NCI-H187 (cell line): ENCODE measurements at regions not wholly inside any gene's neighbourhood (a gene's known extent, or its start where the extent isn't known, plus 50 kb on each side); places are given as distances from the start of the nearest gene placed in this dataset.
"Not testable (repeated sequence)": the region's sequence is repeated elsewhere in the genome, so short reads cannot be mapped to it uniquely, and the experiment has no call there.

Source experiments
- DNase-seq, 2 experiments: peaks; one replicate each; lab custom pipeline; 2025; lab: John Stamatoyannopoulos, UW

DNA sequence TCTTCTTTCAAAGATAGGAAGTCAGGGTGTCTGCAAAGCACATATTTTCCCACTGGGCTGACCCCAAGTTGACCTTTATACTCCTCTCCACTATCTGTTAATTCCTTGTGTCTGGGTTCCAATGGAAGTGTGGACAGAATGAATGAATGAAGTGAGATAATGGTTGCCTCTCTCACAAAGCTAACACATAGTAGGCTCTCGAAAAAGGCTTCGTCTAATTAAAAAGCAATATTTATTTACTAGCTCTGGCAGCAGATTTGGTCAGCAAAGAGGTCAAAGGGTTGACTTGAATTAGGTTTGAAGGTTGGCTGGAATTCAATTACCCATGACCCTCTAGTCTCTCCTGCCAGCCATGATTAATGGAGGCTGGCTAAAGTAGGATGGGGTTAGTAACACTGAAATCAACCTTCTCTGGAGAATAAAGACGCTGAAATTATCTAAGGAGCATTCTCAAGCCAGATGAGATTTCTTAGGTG, 280.3 kb upstream of the KLF3 start:
- no peak for DNase-seq

GRCh38 chr4:38385093-38386004, 278.6 kb upstream of the KLF3 start:
- DNase-seq: no peak

GRCh38 chr4:38386005-38386551, 277.9 kb upstream of the KLF3 start:
- DNase-seq: no peak

DNA sequence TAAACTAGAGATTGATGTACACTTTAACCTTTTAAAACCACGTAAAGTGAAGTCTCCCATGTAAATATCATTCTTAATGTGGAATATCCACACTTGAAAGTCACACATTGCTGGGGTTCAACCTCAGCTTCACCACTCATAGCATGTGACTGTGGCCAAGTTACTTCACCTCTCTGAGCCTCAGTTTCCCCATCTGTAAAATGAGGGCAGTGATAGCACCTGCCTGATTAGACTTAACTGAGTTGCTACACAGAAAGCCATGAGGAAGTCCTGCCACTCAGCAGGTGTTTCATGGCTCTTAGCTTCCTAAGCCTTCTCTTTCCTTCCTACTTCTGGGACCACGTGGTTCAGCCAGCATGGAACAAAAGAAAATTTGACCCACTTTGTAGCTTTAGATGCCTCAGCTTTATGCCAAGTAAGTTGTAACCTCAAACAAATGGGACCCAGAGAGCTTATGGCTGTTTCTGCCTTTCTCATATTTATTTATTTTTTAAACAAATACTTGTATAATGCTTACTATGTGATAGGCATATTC, 277.3 kb upstream of the KLF3 start:
- DNase-seq: peak; percentile 17 to 37

- peak; percentile 22 to 28 for DNase-seq
Observed at GRCh38 chr4:38387348-38387747, 276.7 kb upstream of the KLF3 start.

GRCh38 chr4:38387819-38388218, 276.2 kb upstream of the KLF3 start:
- no peak for DNase-seq

GRCh38 chr4:38388907-38389306, 275.1 kb upstream of the KLF3 start:
- not testable (repeated sequence) for DNase-seq

DNA sequence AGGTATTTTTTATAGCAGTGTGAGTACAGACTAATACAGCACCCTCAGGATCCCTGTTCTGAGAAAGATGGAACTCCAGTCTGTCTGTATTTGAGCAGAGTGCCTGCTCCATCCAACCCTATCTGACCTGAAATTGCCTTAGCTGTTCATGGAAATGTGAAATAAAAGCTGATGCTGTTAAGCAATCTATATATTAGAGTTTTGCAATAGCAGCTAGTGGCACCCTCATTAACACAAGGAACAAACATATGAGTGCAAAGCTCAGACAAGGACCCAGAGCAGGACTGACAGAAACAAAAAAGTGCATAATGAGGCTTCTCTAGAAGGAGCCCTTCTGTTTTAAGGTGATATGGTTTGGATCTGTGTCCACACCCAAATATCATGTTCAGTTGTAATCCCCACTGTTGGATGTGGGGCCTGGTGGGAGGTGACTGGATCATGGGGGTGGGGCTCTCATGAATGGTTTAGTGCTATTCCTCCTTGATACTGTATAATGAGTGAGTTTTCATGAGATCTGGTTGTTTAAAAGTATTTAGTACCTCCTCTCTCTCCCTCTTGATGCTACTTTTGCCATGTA, 272.9 kb upstream of the KLF3 start:
- DNase-seq: no peak

- DNase-seq: no peak
Observed at GRCh38 chr4:38392223-38392855, 271.7 kb upstream of the KLF3 start.

GRCh38 chr4:38396091-38396490, 267.9 kb upstream of the KLF3 start:
- DNase-seq: no peak

GRCh38 chr4:38396845-38397547, 267.0 kb upstream of the KLF3 start:
- DNase-seq: no peak

DNA sequence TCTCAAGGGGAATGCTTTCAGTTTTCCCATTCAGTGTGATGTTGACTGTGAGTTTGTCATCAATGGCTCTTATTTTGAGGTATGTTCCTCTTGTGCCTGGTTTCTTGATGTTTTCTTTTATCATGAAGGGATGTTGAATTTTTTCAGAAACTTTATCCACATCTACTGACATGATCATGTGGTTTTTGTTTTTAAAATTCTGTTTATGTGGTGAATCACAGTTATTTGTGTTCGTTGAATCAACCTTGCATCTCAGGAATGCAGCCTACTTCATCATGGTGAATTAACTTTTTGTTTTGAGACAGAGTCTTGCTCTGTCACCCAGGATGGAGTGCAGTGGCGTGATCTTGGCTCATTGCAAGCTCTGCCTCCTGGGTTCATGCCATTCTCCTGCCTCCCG, 263.1 kb upstream of the KLF3 start:
- no peak for DNase-seq

DNA sequence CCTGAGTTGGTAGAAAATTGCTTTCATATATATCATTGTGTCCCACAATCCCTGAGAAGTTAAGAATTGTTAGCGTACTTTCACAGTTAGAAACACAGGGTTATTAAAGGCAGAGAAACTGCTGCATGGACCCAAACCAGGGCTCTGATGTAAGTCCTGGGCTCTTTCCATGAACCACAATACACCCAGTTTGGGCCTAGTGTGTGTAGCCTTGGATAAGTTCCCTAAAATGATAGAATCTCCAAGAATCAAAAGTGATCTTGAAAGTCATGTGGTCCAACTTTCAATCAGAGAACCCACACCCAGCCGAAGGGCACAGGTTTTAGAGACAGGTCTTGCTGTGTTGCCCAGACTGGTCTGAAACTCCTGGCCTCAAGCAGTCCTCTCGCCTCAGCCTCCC, 257.8 kb upstream of the KLF3 start:
- no peak for DNase-seq

DNA sequence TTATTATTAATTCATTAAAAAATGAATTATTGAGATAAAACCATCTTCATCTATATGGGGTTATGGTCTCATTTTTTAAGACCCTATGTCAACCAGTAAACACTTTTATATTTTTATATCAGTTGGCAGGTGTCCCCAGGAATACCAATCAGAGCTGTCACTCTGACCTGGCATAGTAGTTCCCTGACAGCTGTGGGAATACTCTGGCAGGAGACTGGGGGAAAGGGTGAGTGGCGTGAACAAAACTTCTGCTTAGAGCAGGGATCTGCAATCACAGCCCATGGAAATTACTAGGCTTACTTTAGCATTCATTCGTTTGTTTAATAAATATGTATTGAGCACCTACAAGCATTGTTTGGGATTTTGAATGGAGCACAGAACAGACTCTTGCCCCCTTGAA, 254.1 kb upstream of the KLF3 start:
- DNase-seq: no peak

- DNase-seq: no peak
Observed at GRCh38 chr4:38411092-38411491, 252.9 kb upstream of the KLF3 start.

DNA sequence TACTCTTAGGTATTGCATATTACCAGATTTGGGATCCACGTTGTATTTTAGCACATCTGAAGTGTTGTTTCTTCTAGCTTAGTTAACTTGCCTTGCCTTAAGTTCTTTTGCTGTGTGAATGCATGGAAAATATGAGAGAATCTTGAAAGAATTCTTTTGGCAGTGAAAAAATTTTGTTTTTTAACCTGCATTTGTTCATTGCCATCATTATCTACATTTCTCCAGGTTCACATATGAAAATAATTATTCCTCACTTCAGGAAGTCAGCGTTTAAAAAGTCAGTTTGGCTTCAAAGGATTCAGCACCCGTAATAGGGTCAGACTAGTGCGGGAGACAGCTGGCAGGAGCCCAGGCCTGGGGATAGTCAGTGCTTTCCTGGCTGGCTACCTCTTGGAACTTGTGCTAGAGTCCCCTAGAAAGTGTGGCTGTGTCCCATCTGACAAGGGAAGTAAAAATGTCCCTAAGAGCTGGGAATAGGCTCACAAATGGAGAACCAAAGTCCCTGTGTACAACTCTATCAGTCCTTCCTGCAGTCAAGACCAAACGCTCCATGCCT, 251.9 kb upstream of the KLF3 start:
- DNase-seq: no peak

DNA sequence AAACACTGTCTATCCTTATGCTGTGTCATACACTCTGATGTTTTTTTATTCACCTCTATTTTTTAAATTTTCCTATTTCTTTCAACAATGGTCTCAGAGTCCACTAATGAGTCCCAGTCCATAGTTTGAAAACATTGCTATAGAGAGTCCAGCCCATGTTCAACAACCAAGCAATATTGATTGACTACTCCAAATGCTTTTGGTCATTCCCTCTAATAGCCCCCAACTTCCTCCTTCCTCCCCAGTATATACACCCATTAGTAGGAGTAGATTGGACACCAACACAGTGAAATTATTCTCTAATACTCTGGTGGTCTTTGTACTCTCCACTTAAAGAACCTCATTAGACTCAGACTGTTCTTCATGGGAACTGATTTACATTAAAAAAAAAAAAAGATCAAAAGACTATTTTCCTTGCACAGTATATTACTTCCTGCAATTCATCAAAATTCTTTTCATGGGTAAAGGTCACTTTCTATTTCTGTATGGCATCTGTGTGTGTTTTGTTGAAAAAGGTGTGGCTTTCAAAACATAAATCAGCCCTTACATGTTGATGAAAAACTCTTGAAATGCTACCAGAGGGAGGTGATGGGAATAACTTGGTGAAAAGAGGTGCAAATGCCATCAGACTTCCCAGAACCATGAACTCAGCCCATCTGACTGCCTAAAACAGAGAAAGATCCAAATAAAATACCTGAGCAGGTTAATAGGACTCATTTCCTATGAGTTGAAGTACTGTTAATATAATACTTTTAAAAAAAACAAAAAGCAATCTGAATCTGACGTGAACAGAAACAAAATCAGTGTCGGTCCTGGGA, 250.3 kb upstream of the KLF3 start:
- no peak for DNase-seq

- no peak for DNase-seq
Observed at GRCh38 chr4:38414410-38414809, 249.6 kb upstream of the KLF3 start.

DNA sequence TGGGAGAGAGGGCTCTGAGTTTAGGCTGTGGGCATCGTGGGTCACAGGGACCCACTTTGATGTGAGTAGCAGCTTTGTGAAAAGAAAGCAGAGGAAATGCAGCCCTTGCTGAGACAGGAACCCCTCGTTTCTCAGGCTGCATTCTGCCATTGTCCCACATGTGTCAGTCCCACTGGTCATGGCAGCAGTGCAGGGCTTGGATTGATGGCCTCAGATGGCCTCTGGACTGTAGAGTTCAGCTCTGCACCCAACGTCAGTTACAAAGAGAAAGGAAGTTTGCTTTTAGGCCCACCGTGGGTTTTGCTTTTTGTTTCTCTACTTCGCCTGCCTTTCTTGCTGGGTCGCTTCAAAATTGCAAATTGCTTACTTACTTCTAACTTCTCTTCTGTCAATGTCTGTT, 248.3 kb upstream of the KLF3 start:
- no peak for DNase-seq

GRCh38 chr4:38416450-38417014, 247.5 kb upstream of the KLF3 start:
- DNase-seq: no peak
